HG03196 (cell line): ENCODE measurements at regions not wholly inside any gene's neighbourhood (a gene's known extent, or its start where the extent isn't known, plus 50 kb on each side); places are given as distances from the start of the nearest gene placed in this dataset.
A peak's percentile ranks its signal among the peaks of the same experiment; 100 is the strongest.

Experiments used
- ATAC-seq: cut with Tn5 transposase; IDR thresholded peaks from one replicate; pipeline ENCODE4 v1.9.1; 2021; ENCODE audit not compliant: unreplicated experiment

GRCh38 chr6:163663575-163663974 lies 249.1 kb downstream of the QKI start:
- no peak for ATAC-seq

- ATAC-seq, result no peak
These were observed 248.2 kb downstream of the QKI start for GRCh38 chr6:163662604-163663225.

GRCh38 chr6:163661272-163661671 lies 246.8 kb downstream of the QKI start:
- peak; percentile 95 for ATAC-seq

GRCh38 chr6:163659803-163660202 lies 245.3 kb downstream of the QKI start:
- no peak for ATAC-seq

GRCh38 chr6:163655217-163656121 lies 241.0 kb downstream of the QKI start:
- ATAC-seq, result no peak

- ATAC-seq, result no peak
These were observed 237.6 kb downstream of the QKI start for GRCh38 chr6:163651915-163652668.

GRCh38 chr6:163651426-163651825 lies 236.9 kb downstream of the QKI start:
- ATAC-seq, result no peak

GRCh38 chr6:163648868-163649267 lies 234.3 kb downstream of the QKI start:
- ATAC-seq, result no peak

GRCh38 chr6:163647624-163648023 lies 233.1 kb downstream of the QKI start:
- ATAC-seq, result no peak

GRCh38 chr6:163646866-163647265 lies 232.3 kb downstream of the QKI start:
- ATAC-seq, result no peak

- ATAC-seq, result no peak
These were observed 231.6 kb downstream of the QKI start for GRCh38 chr6:163646133-163646532.

GRCh38 chr6:163645560-163645959 lies 231.0 kb downstream of the QKI start:
- ATAC-seq, result no peak

GRCh38 chr6:163643866-163644265 lies 229.3 kb downstream of the QKI start:
- no peak for ATAC-seq

GRCh38 chr6:163641706-163642105 lies 227.2 kb downstream of the QKI start:
- ATAC-seq, result no peak

- no peak for ATAC-seq
These were observed 226.1 kb downstream of the QKI start for GRCh38 chr6:163640641-163641040.

GRCh38 chr6:163637524-163637923 lies 223.0 kb downstream of the QKI start:
- ATAC-seq, result no peak

GRCh38 chr6:163635731-163636364 lies 221.3 kb downstream of the QKI start:
- no peak for ATAC-seq

- ATAC-seq, result no peak
These were observed 220.8 kb downstream of the QKI start for GRCh38 chr6:163635315-163635714.

- no peak for ATAC-seq
These were observed 220.0 kb downstream of the QKI start for GRCh38 chr6:163634211-163635171.

GRCh38 chr6:163630991-163631390 lies 216.5 kb downstream of the QKI start:
- no peak for ATAC-seq
